Activated T-cell treated with anti-CD3 and anti-CD28 coated beads, Interleukin-2, amount 50 U/mL, for 72 hours (primary cell): ENCODE measurements at regions not wholly inside any gene's neighbourhood (a gene's known extent, or its start where the extent isn't known, plus 50 kb on each side); places are given as distances from the start of the nearest gene placed in this dataset.
"Not testable (repeated sequence)": the region's sequence is repeated elsewhere in the genome, so short reads cannot be mapped to it uniquely, and the experiment has no call there.

Experiments used
- ATAC-seq, 2 donors: fragments of 150-1000 bp; cut with Tn5 transposase; replicated peaks in 1 of 2; 2 replicates each; pipeline ENCODE4 v1.10.0; 2021; ENCODE audit warnings: moderate library complexity in 2 of 2, mild to moderate bottlenecking in 1 of 2
- DNase-seq, 2 donors: peaks; one replicate each; pipeline ENCODE4 v3.0.0; 2021 to 2022; ENCODE audit warnings: mixed read lengths in 1 of 2
- H3K27ac Mint-ChIP-seq: one replicate; pipeline ENCODE4 v1.8.0; 2022; ENCODE audit warnings: mild to moderate bottlenecking, moderate library complexity, mixed read lengths
- H3K27me3 Mint-ChIP-seq: one replicate; pipeline ENCODE4 v1.8.0; 2022; ENCODE audit warnings: low read depth, mixed read lengths
- H3K36me3 Mint-ChIP-seq, 2 donors: one replicate each; pipeline ENCODE4 v1.8.0; 2022; ENCODE audit warnings: mixed read lengths in 2 of 2, mild to moderate bottlenecking in 1 of 2; ENCODE audit not compliant: insufficient read depth in 2 of 2
- H3K4me1 Mint-ChIP-seq: one replicate; pipeline ENCODE4 v1.8.0; 2022; ENCODE audit warnings: low read depth, mixed read lengths
- H3K4me3 Mint-ChIP-seq, 2 donors: one replicate each; pipeline ENCODE4 v1.8.0; 2022; ENCODE audit warnings: mild to moderate bottlenecking in 2 of 2, mixed read lengths in 2 of 2, moderate library complexity in 2 of 2
- H3K9me3 Mint-ChIP-seq, 2 donors: one replicate each; pipeline ENCODE4 v1.8.0; 2022; ENCODE audit warnings: mixed read lengths in 2 of 2

- no peak overlapping the region for H3K27ac Mint-ChIP-seq
- DNase-seq: no peak
- H3K4me1 Mint-ChIP-seq: no peaks in the 10 kb centered on the region
- H3K4me3 Mint-ChIP-seq: no peak overlapping the region
- ATAC-seq: no peak
- peaks cover 0 to 2% of the 10 kb centered on the region in 2 donors for H3K9me3 Mint-ChIP-seq
- no peaks in the 10 kb centered on the region for H3K27me3 Mint-ChIP-seq
- H3K36me3 Mint-ChIP-seq: no peaks in the 10 kb centered on the region
Measured at GRCh38 chr18:68186039-68186438, 528.9 kb downstream of the TMX3 start.

- H3K27ac Mint-ChIP-seq: no peak overlapping the region
- no peaks in the 10 kb centered on the region for H3K36me3 Mint-ChIP-seq
- DNase-seq (no peak), ATAC-seq (no peak)
- H3K9me3 Mint-ChIP-seq: no peaks in the 10 kb centered on the region
- no peaks in the 10 kb centered on the region for H3K27me3 Mint-ChIP-seq
- H3K4me3 Mint-ChIP-seq: no peak overlapping the region
- H3K4me1 Mint-ChIP-seq: no peaks in the 10 kb centered on the region
Measured at GRCh38 chr18:68181956-68182355, 533.0 kb downstream of the TMX3 start.

- no peak overlapping the region for H3K4me3 Mint-ChIP-seq
- no peak for ATAC-seq
- H3K27ac Mint-ChIP-seq: no peak overlapping the region
Measured at GRCh38 chr18:68179811-68180210, 535.1 kb downstream of the TMX3 start.

GRCh38 chr18:68178921-68179320, 536.0 kb downstream of the TMX3 start:
- no peak for ATAC-seq
- DNase-seq: no peak
- no peaks in the 10 kb centered on the region for H3K9me3 Mint-ChIP-seq
- H3K4me1 Mint-ChIP-seq: no peaks in the 10 kb centered on the region
- H3K27ac Mint-ChIP-seq: no peak overlapping the region
- no peaks in the 10 kb centered on the region for H3K36me3 Mint-ChIP-seq
- no peak overlapping the region for H3K4me3 Mint-ChIP-seq
- no peaks in the 10 kb centered on the region for H3K27me3 Mint-ChIP-seq

More at GRCh38 chr18:68179811-68180210, 535.1 kb downstream of the TMX3 start:
- Mint-ChIP-seq H3K9me3 (no peaks in the 10 kb centered on the region), H3K36me3 (no peaks in the 10 kb centered on the region), H3K4me1 (no peaks in the 10 kb centered on the region), H3K27me3 (no peaks in the 10 kb centered on the region)
- DNase-seq: no peak

GRCh38 chr18:68177807-68178702, 536.9 kb downstream of the TMX3 start:
- no peak overlapping the region for H3K4me3 Mint-ChIP-seq
- H3K27ac Mint-ChIP-seq: no peak overlapping the region
- ATAC-seq (no peak), DNase-seq (no peak)
- no peaks in the 10 kb centered on the region for H3K27me3 Mint-ChIP-seq
- no peaks in the 10 kb centered on the region for H3K4me1 Mint-ChIP-seq
- H3K9me3 Mint-ChIP-seq: no peaks in the 10 kb centered on the region
- H3K36me3 Mint-ChIP-seq: no peaks in the 10 kb centered on the region

- Mint-ChIP-seq H3K27ac (no peak overlapping the region), H3K4me1 (no peaks in the 10 kb centered on the region), H3K4me3 (no peak overlapping the region), H3K27me3 (no peaks in the 10 kb centered on the region), H3K36me3 (no peaks in the 10 kb centered on the region), H3K9me3 (no peaks in the 10 kb centered on the region)
- ATAC-seq (no peak), DNase-seq (no peak)
Measured at GRCh38 chr18:68176901-68177300, 538.0 kb downstream of the TMX3 start.

GRCh38 chr18:68172842-68173549, 541.9 kb downstream of the TMX3 start:
- ATAC-seq: no peak
- H3K36me3 Mint-ChIP-seq: no peaks in the 10 kb centered on the region
- H3K4me3 Mint-ChIP-seq: no peak overlapping the region
- no peaks in the 10 kb centered on the region for H3K9me3 Mint-ChIP-seq
- H3K27ac Mint-ChIP-seq: no peak overlapping the region
- DNase-seq: no peak
- H3K27me3 Mint-ChIP-seq: no peaks in the 10 kb centered on the region
- no peaks in the 10 kb centered on the region for H3K4me1 Mint-ChIP-seq

GRCh38 chr18:68164909-68165308, 550.0 kb downstream of the TMX3 start:
- DNase-seq (no peak), ATAC-seq (no peak)
- H3K27ac Mint-ChIP-seq: no peak overlapping the region
- H3K4me3 Mint-ChIP-seq: no peak overlapping the region
- H3K27me3 Mint-ChIP-seq: no peaks in the 10 kb centered on the region
- H3K9me3 Mint-ChIP-seq: peaks cover 0 to 3% of the 10 kb centered on the region in 2 donors
- H3K4me1 Mint-ChIP-seq: no peaks in the 10 kb centered on the region
- no peaks in the 10 kb centered on the region for H3K36me3 Mint-ChIP-seq

- not testable (repeated sequence) for DNase-seq, H3K27me3 Mint-ChIP-seq, ATAC-seq, H3K4me1 Mint-ChIP-seq, H3K27ac Mint-ChIP-seq, H3K36me3 Mint-ChIP-seq, H3K9me3 Mint-ChIP-seq, H3K4me3 Mint-ChIP-seq
Measured at GRCh38 chr18:68153821-68154220, 561.1 kb downstream of the TMX3 start.

GRCh38 chr18:68152770-68153169, 562.1 kb downstream of the TMX3 start:
- H3K36me3 Mint-ChIP-seq: no peaks in the 10 kb centered on the region
- H3K4me3 Mint-ChIP-seq: no peak overlapping the region
- no peaks in the 10 kb centered on the region for H3K27me3 Mint-ChIP-seq
- H3K4me1 Mint-ChIP-seq: no peaks in the 10 kb centered on the region
- no peak for DNase-seq
- ATAC-seq: no peak
- H3K27ac Mint-ChIP-seq: no peak overlapping the region
- peaks cover 4% of the 10 kb centered on the region in 2 donors for H3K9me3 Mint-ChIP-seq

- no peak overlapping the region for H3K4me3 Mint-ChIP-seq
- H3K9me3 Mint-ChIP-seq: peaks cover 0 to 2% of the 10 kb centered on the region in 2 donors
- no peaks in the 10 kb centered on the region for H3K36me3 Mint-ChIP-seq
- H3K27ac Mint-ChIP-seq: no peak overlapping the region
- no peak for ATAC-seq
- H3K27me3 Mint-ChIP-seq: no peaks in the 10 kb centered on the region
- no peak for DNase-seq
- no peaks in the 10 kb centered on the region for H3K4me1 Mint-ChIP-seq
Measured at GRCh38 chr18:68150961-68151360, 563.9 kb downstream of the TMX3 start.

- no peak overlapping the region for H3K4me3 Mint-ChIP-seq
- H3K9me3 Mint-ChIP-seq: no peaks in the 10 kb centered on the region
- ATAC-seq: no peak
- DNase-seq: no peak
- H3K27ac Mint-ChIP-seq: no peak overlapping the region
- no peaks in the 10 kb centered on the region for H3K36me3 Mint-ChIP-seq
- H3K27me3 Mint-ChIP-seq: no peaks in the 10 kb centered on the region
- H3K4me1 Mint-ChIP-seq: no peaks in the 10 kb centered on the region
Measured at GRCh38 chr18:68148863-68149262, 566.0 kb downstream of the TMX3 start.

GRCh38 chr18:68147728-68148127, 567.2 kb downstream of the TMX3 start:
- no peak overlapping the region for H3K27ac Mint-ChIP-seq
- H3K27me3 Mint-ChIP-seq: no peaks in the 10 kb centered on the region
- H3K4me3 Mint-ChIP-seq: no peak overlapping the region
- no peak for DNase-seq
- no peaks in the 10 kb centered on the region for H3K9me3 Mint-ChIP-seq
- H3K4me1 Mint-ChIP-seq: no peaks in the 10 kb centered on the region
- ATAC-seq: no peak
- no peaks in the 10 kb centered on the region for H3K36me3 Mint-ChIP-seq
